ENCODE measurements at regions not wholly inside any gene's neighbourhood (a gene's known extent, or its start where the extent isn't known, plus 50 kb on each side); places are given as distances from the start of the nearest gene placed in this dataset.

- no peak overlapping the region for H3K4me3 ChIP-seq
- TF ChIP-seq CTCF (IDR thresholded peaks at IDR 0.05), result no peak
- no peaks in the 10 kb centered on the region for H3K36me3 ChIP-seq
- DNase-seq (ENCODE audit: low spot score), result no peak
- H3K9me3 ChIP-seq, result no peaks in the 10 kb centered on the region
- H3K27ac ChIP-seq, result no peak overlapping the region
- no peak for ATAC-seq (ENCODE audit: insufficient number of reproducible peaks, low FRiP score, low read depth)
- H3K4me1 ChIP-seq (ENCODE audit: control insufficient read depth in 1 of 2, low read depth in 2 of 2), result no peaks in the 10 kb centered on the region
- H3K27me3 ChIP-seq (replicated peaks; ENCODE audit: insufficient read depth), result no peaks in the 10 kb centered on the region
These were observed 1172.9 kb downstream of the CDH12 start for GRCh38 chr5:21680196-21680595.

DNA sequence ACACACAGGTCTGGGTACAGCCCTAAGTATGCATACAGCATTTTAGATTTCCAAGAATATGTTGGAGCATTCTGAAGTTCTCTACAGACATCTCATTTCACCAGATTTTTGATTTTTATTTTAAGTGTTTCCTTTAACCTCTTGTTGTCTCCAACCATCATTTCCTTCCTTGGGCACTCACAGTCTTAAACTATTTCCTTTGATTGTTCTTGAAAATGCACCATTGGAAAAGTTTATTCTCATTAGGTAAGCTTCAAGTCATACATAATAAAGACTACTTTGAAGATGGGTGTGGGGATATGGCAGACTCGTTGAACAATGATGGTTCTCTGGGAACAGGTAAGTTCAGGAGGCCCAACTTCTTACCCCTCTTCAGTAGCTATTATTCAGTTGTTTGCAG, 1174.6 kb downstream of the CDH12 start:
- no peaks in the 10 kb centered on the region for H3K4me1 ChIP-seq (ENCODE audit: control insufficient read depth in 1 of 2, low read depth in 2 of 2)
- no peak overlapping the region for H3K4me3 ChIP-seq
- no peaks in the 10 kb centered on the region for H3K27me3 ChIP-seq (replicated peaks; ENCODE audit: insufficient read depth)
- DNase-seq (ENCODE audit: low spot score) (no peak), ATAC-seq (ENCODE audit: insufficient number of reproducible peaks, low FRiP score, low read depth) (no peak)
- TF ChIP-seq CTCF (IDR thresholded peaks at IDR 0.05), result no peak
- H3K9me3 ChIP-seq, result no peaks in the 10 kb centered on the region
- no peak overlapping the region for H3K27ac ChIP-seq
- H3K36me3 ChIP-seq, result no peaks in the 10 kb centered on the region

DNA sequence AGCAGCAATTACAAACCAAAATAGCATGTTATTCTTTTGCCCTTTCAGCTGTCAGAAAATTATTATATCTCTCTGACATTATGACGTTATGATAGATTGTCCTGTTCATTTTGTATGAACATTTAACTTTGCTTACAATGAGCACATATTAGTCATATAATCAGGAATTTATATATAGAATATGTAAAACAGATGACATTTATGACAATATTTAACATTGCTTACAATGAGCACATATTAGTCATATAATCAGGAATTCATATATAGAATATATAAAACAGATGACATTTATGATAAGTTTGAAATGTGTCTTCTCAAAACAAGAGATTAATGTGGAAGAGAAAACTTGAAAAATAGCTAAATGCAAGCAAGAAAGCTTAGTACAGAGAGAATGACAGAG, 1180.2 kb downstream of the CDH12 start:
- ATAC-seq (ENCODE audit: insufficient number of reproducible peaks, low FRiP score, low read depth) (no peak), DNase-seq (ENCODE audit: low spot score) (no peak)
- H3K4me1 ChIP-seq (ENCODE audit: control insufficient read depth in 1 of 2, low read depth in 2 of 2), result no peaks in the 10 kb centered on the region
- H3K4me3 ChIP-seq, result no peak overlapping the region
- no peak for TF ChIP-seq CTCF (IDR thresholded peaks at IDR 0.05)
- H3K9me3 ChIP-seq, result no peaks in the 10 kb centered on the region
- no peak overlapping the region for H3K27ac ChIP-seq
- no peaks in the 10 kb centered on the region for H3K27me3 ChIP-seq (replicated peaks; ENCODE audit: insufficient read depth)
- no peaks in the 10 kb centered on the region for H3K36me3 ChIP-seq

- H3K36me3 ChIP-seq, result no peaks in the 10 kb centered on the region
- H3K4me1 ChIP-seq (ENCODE audit: control insufficient read depth in 1 of 2, low read depth in 2 of 2), result no peaks in the 10 kb centered on the region
- no peaks in the 10 kb centered on the region for H3K9me3 ChIP-seq
- ATAC-seq (ENCODE audit: insufficient number of reproducible peaks, low FRiP score, low read depth), result no peak
- H3K4me3 ChIP-seq, result no peak overlapping the region
- no peaks in the 10 kb centered on the region for H3K27me3 ChIP-seq (replicated peaks; ENCODE audit: insufficient read depth)
- no peak for DNase-seq (ENCODE audit: low spot score)
- TF ChIP-seq CTCF (IDR thresholded peaks at IDR 0.05), result no peak
- H3K27ac ChIP-seq, result no peak overlapping the region
These were observed 1180.8 kb downstream of the CDH12 start for GRCh38 chr5:21672360-21672759.

DNA sequence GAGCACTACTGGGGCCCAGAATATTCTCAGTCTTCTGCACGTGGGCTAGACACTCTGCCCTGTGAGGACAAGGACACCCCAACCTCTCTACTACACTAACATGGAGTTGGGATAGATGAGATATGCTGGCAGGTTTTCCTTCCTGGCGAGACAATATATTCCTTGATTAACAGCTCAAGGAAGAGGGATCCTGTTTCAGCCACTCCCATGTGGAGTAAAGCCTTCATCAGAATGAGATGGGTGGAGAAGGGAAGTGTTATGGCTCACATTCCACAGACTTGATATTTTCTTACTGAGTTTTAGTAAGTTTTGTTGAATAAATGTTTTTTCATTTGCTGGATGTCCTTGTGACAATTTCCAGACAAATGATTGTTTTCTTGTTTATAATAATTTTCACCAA, 1187.6 kb downstream of the CDH12 start:
- no peaks in the 10 kb centered on the region for H3K9me3 ChIP-seq
- no peaks in the 10 kb centered on the region for H3K4me1 ChIP-seq (ENCODE audit: control insufficient read depth in 1 of 2, low read depth in 2 of 2)
- TF ChIP-seq CTCF (IDR thresholded peaks at IDR 0.05), result no peak
- ATAC-seq (ENCODE audit: insufficient number of reproducible peaks, low FRiP score, low read depth) (no peak), DNase-seq (ENCODE audit: low spot score) (no peak)
- H3K36me3 ChIP-seq, result no peaks in the 10 kb centered on the region
- no peak overlapping the region for H3K27ac ChIP-seq
- no peaks in the 10 kb centered on the region for H3K27me3 ChIP-seq (replicated peaks; ENCODE audit: insufficient read depth)
- no peak overlapping the region for H3K4me3 ChIP-seq
